Transverse colon (tissue), 4 donors: ENCODE measurements at regions not wholly inside any gene's neighbourhood (a gene's known extent, or its start where the extent isn't known, plus 50 kb on each side); places are given as distances from the start of the nearest gene placed in this dataset.

Experiments used
- DNase-seq: peaks from one replicate; pipeline ENCODE4 v3.0.0-alpha.2; 2019
- H3K27ac ChIP-seq, 4 donors: fragments of 200-600 bp; sonication (generic); 2 replicates each; pipeline ENCODE4 v1.5.1; 2016 to 2018; ENCODE audit warnings: inconsistent platforms in 4 of 4
- H3K27me3 ChIP-seq: fragments of 200-600 bp; sonication (generic); 2 replicates; pipeline ENCODE4 v1.5.1; 2017; ENCODE audit warnings: inconsistent platforms
- H3K36me3 ChIP-seq, 4 donors: fragments of 200-600 bp; sonication (generic); 2 replicates each; pipeline ENCODE4 v1.5.1; 2017 to 2019; ENCODE audit warnings: inconsistent platforms in 4 of 4
- H3K4me1 ChIP-seq, 4 donors: fragments of 200-600 bp; sonication (generic); 2 replicates each; pipeline ENCODE4 v1.5.1; 2017 to 2020; ENCODE audit warnings: inconsistent platforms in 4 of 4
- H3K4me3 ChIP-seq, 4 donors: fragments of 200-600 bp; sonication (generic); 1 replicate in 1 of 4; 2 replicates in 3 of 4; pipeline versions ENCODE4 v1.5.1 to v1.6.1; 2017 to 2019; ENCODE audit warnings: inconsistent platforms in 4 of 4
- H3K9me3 ChIP-seq, 2 donors: fragments of 200-600 bp; sonication (generic); 2 replicates each; pipeline ENCODE4 v1.5.1; 2017 to 2019; ENCODE audit warnings: inconsistent platforms in 2 of 2
- CTCF ChIP-seq, 5 experiments: fragments of 200-600 bp in 3 of 5; fragments of 450-650 bp in 2 of 5; sonication (generic) in 3 of 5; IDR thresholded peaks; 1 replicate in 2 of 5; 2 replicates in 3 of 5; pipeline ENCODE4 v1.5.1; 2016 to 2017; ENCODE audit warnings: antibody characterized with exemption in 5 of 5, inconsistent platforms in 3 of 5, mild to moderate bottlenecking in 2 of 5, moderate library complexity in 1 of 5
- EP300 ChIP-seq: sonication (generic); formaldehyde crosslinking; IDR thresholded peaks from one replicate; pipeline ENCODE4 v1.6.1; 2017; ENCODE audit warnings: antibody characterized with exemption, low read depth
- POLR2A ChIP-seq: fragments of 450-650 bp; IDR thresholded peaks from one replicate; pipeline ENCODE4 v1.6.1; 2016; ENCODE audit warnings: antibody characterized with exemption, mild to moderate bottlenecking, moderate library complexity
- POLR2AphosphoS5 ChIP-seq, 3 donors: sonication (generic); formaldehyde crosslinking; IDR thresholded peaks; one replicate each; pipeline ENCODE4 v1.6.1; 2016; ENCODE audit warnings: antibody characterized with exemption in 3 of 3
- WGBS, 2 donors: methylation state at CpG; one replicate each; pipeline ENCODE4 v1.1.5; 2018; ENCODE audit warnings: low coverage in 1 of 2; 5-methylcytosine and 5-hydroxymethylcytosine counted together
- in situ Hi-C, 4 donors: fragments of 200-750 bp; cut with MboI; loops; one replicate each; pipeline versions ENCODE4 v1.15.0 to v1.15.1; 2017; ENCODE audit warnings: low sequenced_read_pairs in 3 of 4, low pct_ligation_motif_present in 1 of 4, low pct_unique_long_range_greater_than_20kb in 1 of 4
- intact Hi-C: fragments of 100-400 bp; cut with DNase I; formaldehyde crosslinking; loops from one replicate; pipeline ENCODE4 v1.15.1; 2023; ENCODE audit warnings: low total_unique reads

GRCh38 chr15:62488387-62488786, 323.3 kb upstream of the C2CD4B start:
- Histone ChIP-seq H3K27ac (no peak overlapping the region), H3K9me3 (no peaks in the 10 kb centered on the region), H3K36me3 (no peaks in the 10 kb centered on the region), H3K27me3 (no peaks in the 10 kb centered on the region), H3K4me1 (peaks cover 0 to 8% (median 5%) of the 10 kb centered on the region in 4 donors), H3K4me3 (no peak overlapping the region)
- intact Hi-C loops = no loop called here
- no peak for DNase-seq
- TF ChIP-seq CTCF (IDR thresholded peaks at IDR 0.05) (no peak), POLR2AphosphoS5 (IDR thresholded peaks at IDR 0.05) (no peak), EP300 (no peak), POLR2A (no peak)
- WGBS, 2 donors = 60 to 91% methylated on average over 1 of the region's 1 CpG
- in situ Hi-C loops = no loop called here

- peaks cover 0 to 5% (median 0%) of the 10 kb centered on the region in 4 donors for H3K4me1 ChIP-seq
- H3K36me3 ChIP-seq = no peaks in the 10 kb centered on the region
- in situ Hi-C loops (no loop called here), intact Hi-C loops (no loop called here)
- no peaks in the 10 kb centered on the region for H3K27me3 ChIP-seq
- no peak overlapping the region for H3K4me3 ChIP-seq
- no peak overlapping the region for H3K27ac ChIP-seq
- no peak for DNase-seq
- no peaks in the 10 kb centered on the region for H3K9me3 ChIP-seq
- 77 to 79% methylated on average over 2 of the region's 2 CpGs for WGBS, 2 donors
- TF ChIP-seq POLR2AphosphoS5 (IDR thresholded peaks at IDR 0.05) (no peak), CTCF (IDR thresholded peaks at IDR 0.05) (no peak), EP300 (no peak), POLR2A (no peak)
These were observed 326.6 kb upstream of the C2CD4B start for GRCh38 chr15:62491642-62492041.

- no peak for DNase-seq
- Histone ChIP-seq H3K4me3 (no peak overlapping the region), H3K27ac (no peak overlapping the region), H3K4me1 (peaks cover 0 to 5% (median 0%) of the 10 kb centered on the region in 4 donors), H3K27me3 (no peaks in the 10 kb centered on the region), H3K9me3 (no peaks in the 10 kb centered on the region), H3K36me3 (no peaks in the 10 kb centered on the region)
- TF ChIP-seq POLR2AphosphoS5 (IDR thresholded peaks at IDR 0.05) (no peak), POLR2A (no peak), EP300 (no peak), CTCF (IDR thresholded peaks at IDR 0.05) (no peak)
- intact Hi-C loops (no loop called here), in situ Hi-C loops (no loop called here)
- WGBS, 2 donors = 62 to 68% methylated on average over 4 to 6 of the region's 6 CpGs
These were observed 327.8 kb upstream of the C2CD4B start for GRCh38 chr15:62492900-62493299.

- Histone ChIP-seq H3K36me3 (no peaks in the 10 kb centered on the region), H3K4me3 (no peak overlapping the region), H3K27ac (no peak overlapping the region), H3K9me3 (no peaks in the 10 kb centered on the region), H3K4me1 (peaks cover 0 to 5% (median 0%) of the 10 kb centered on the region in 4 donors), H3K27me3 (no peaks in the 10 kb centered on the region)
- in situ Hi-C loops (no loop called here), intact Hi-C loops (no loop called here)
- TF ChIP-seq EP300 (no peak), POLR2AphosphoS5 (IDR thresholded peaks at IDR 0.05) (no peak), CTCF (IDR thresholded peaks at IDR 0.05) (no peak), POLR2A (no peak)
- WGBS, 2 donors = 65 to 75% methylated on average over 2 to 4 of the region's 4 CpGs
- DNase-seq = no peak
These were observed 329.1 kb upstream of the C2CD4B start for GRCh38 chr15:62494197-62494596.
